ENCODE measurements at regions not wholly inside any gene's neighbourhood (a gene's known extent, or its start where the extent isn't known, plus 50 kb on each side); places are given as distances from the start of the nearest gene placed in this dataset.

DNA sequence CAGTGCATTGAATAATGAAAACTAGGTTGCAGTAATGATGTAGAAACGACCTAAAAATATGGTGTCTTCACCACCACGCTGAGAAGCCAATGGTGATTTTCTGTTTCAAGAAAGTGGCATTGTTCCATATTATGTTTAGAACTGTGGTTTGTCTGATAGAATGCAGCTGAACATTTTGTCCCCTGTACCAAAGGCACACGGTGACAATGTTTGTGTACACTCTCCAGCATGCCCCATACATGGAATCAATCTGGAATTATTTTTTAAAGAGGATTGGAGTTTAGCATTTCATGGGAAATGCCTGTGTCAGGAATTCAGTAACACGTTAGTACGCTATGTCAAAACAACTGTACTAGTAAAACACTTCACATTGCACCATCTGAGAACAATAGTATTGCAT lies 237.4 kb upstream of the AUTS2 start:
- no peak for TF ChIP-seq CTCF (IDR thresholded peaks at IDR 0.05)
- TF ChIP-seq POLR2A (IDR thresholded peaks at IDR 0.05) = no peak
